DOHH2 (cell line): ENCODE measurements at regions not wholly inside any gene's neighbourhood (a gene's known extent, or its start where the extent isn't known, plus 50 kb on each side); places are given as distances from the start of the nearest gene placed in this dataset.

Experiments used
- H3F3A ChIP-seq: fragments of 200-600 bp; sonication (generic), shearing (Covaris generic); 2 replicates; pipeline ENCODE4 v1.6.0; 2016; ENCODE audit warnings: antibody characterized with exemption, mild to moderate bottlenecking; ENCODE audit not compliant: control insufficient read depth, insufficient read depth
- H3K27ac ChIP-seq: fragments of 200-600 bp; sonication (generic); 2 replicates; pipeline ENCODE4 v1.5.1; 2014; ENCODE audit warnings: low read depth, mild to moderate bottlenecking, low read length, moderate library complexity
- H3K27me3 ChIP-seq: fragments of 200-600 bp; sonication (generic); 2 replicates; pipeline ENCODE4 v1.6.1; 2014; ENCODE audit warnings: mild to moderate bottlenecking, low read length, mixed read lengths; ENCODE audit not compliant: control insufficient read depth
- H3K36me3 ChIP-seq: fragments of 200-600 bp; sonication (generic); 2 replicates; pipeline ENCODE4 v1.6.1; 2014; ENCODE audit warnings: mild to moderate bottlenecking, low read length, moderate library complexity, mixed read lengths; ENCODE audit not compliant: control insufficient read depth
- H3K4me1 ChIP-seq: fragments of 200-600 bp; sonication (generic); 2 replicates; pipeline ENCODE4 v1.6.1; 2014; ENCODE audit warnings: mild to moderate bottlenecking, low read length, mixed read lengths; ENCODE audit not compliant: control insufficient read depth
- H3K4me2 ChIP-seq: fragments of 200-600 bp; sonication (generic); 2 replicates; pipeline ENCODE4 v1.6.0; 2014; ENCODE audit warnings: mild to moderate bottlenecking, low read length, moderate library complexity
- H3K4me3 ChIP-seq: fragments of 200-600 bp; sonication (generic); 2 replicates; pipeline ENCODE4 v1.5.1; 2014; ENCODE audit warnings: mild to moderate bottlenecking, low read length, mixed read lengths
- H3K79me2 ChIP-seq: fragments of 200-600 bp; sonication (generic); 2 replicates; pipeline ENCODE4 v1.6.1; 2014; ENCODE audit warnings: mild to moderate bottlenecking, low read length, mixed read lengths; ENCODE audit not compliant: control insufficient read depth
- H3K9me2 ChIP-seq: fragments of 200-600 bp; sonication (generic); replicated peaks from 2 replicates; pipeline ENCODE4 v1.6.1; 2014; ENCODE audit warnings: mild to moderate bottlenecking, low read length, mixed read lengths; ENCODE audit not compliant: control insufficient read depth
- H3K9me3 ChIP-seq: fragments of 200-600 bp; sonication (generic); 2 replicates; pipeline ENCODE4 v1.6.1; 2014; ENCODE audit warnings: antibody characterized with exemption, low read length, mixed read lengths; ENCODE audit not compliant: control insufficient read depth, insufficient read depth
- H4K20me1 ChIP-seq: fragments of 200-600 bp; sonication (generic); 2 replicates; pipeline ENCODE4 v1.6.0; 2014; ENCODE audit warnings: low read depth, mild to moderate bottlenecking, antibody characterized with exemption, low read length, moderate library complexity; ENCODE audit not compliant: control insufficient read depth, insufficient read depth
- EZH2phosphoT487 ChIP-seq: fragments of 200-600 bp; sonication (generic); IDR thresholded peaks from 2 replicates; pipeline ENCODE4 v1.6.1; 2017; ENCODE audit warnings: borderline replicate concordance, mild to moderate bottlenecking, antibody characterized with exemption, low read length, moderate library complexity, mixed read lengths
- TF ChIP-seq, protein P1 (sequence below): fragments of 200-600 bp; sonication (generic); IDR thresholded peaks from one replicate; pipeline ENCODE4 v1.5.1; 2014; ENCODE audit warnings: antibody characterized with exemption, mild to moderate bottlenecking, low read depth, low read length; ENCODE audit not compliant: poor library complexity, severe bottlenecking

DNA sequence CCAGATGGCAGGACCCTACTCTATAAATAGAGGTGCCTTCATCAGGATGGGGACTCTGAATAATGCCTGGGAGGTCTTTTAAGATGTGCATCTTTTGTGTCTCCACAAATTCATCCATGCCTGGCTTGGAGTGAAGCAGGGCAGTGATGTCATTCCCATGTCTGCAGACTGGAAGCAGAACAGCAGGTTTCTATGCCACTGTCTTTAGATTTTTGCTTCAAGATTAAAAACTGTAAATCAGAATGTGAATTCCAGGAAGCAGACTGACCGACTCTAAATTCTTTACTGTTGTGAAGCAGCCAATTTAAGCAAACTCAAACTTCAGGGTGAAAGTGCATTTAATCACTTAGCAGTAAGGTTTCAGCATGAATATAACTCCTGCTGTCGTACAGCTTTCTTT is 159.3 kb downstream of the SCG2 start:
- TF ChIP-seq, protein P1, sequence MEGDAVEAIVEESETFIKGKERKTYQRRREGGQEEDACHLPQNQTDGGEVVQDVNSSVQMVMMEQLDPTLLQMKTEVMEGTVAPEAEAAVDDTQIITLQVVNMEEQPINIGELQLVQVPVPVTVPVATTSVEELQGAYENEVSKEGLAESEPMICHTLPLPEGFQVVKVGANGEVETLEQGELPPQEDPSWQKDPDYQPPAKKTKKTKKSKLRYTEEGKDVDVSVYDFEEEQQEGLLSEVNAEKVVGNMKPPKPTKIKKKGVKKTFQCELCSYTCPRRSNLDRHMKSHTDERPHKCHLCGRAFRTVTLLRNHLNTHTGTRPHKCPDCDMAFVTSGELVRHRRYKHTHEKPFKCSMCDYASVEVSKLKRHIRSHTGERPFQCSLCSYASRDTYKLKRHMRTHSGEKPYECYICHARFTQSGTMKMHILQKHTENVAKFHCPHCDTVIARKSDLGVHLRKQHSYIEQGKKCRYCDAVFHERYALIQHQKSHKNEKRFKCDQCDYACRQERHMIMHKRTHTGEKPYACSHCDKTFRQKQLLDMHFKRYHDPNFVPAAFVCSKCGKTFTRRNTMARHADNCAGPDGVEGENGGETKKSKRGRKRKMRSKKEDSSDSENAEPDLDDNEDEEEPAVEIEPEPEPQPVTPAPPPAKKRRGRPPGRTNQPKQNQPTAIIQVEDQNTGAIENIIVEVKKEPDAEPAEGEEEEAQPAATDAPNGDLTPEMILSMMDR, result no peak
- no peak for TF ChIP-seq EZH2phosphoT487
- H3K79me2 ChIP-seq, result no peaks in the 10 kb centered on the region
- no peaks in the 10 kb centered on the region for H3F3A ChIP-seq
- H3K4me3 ChIP-seq, result no peak overlapping the region
- H3K4me2 ChIP-seq, result no peak overlapping the region
- H4K20me1 ChIP-seq, result no peaks in the 10 kb centered on the region
- H3K27me3 ChIP-seq, result no peaks in the 10 kb centered on the region
- H3K27ac ChIP-seq, result no peak overlapping the region
- no peaks in the 10 kb centered on the region for H3K36me3 ChIP-seq
- H3K4me1 ChIP-seq, result no peaks in the 10 kb centered on the region
- no peaks in the 10 kb centered on the region for H3K9me3 ChIP-seq
- H3K9me2 ChIP-seq, result no peaks in the 10 kb centered on the region

DNA sequence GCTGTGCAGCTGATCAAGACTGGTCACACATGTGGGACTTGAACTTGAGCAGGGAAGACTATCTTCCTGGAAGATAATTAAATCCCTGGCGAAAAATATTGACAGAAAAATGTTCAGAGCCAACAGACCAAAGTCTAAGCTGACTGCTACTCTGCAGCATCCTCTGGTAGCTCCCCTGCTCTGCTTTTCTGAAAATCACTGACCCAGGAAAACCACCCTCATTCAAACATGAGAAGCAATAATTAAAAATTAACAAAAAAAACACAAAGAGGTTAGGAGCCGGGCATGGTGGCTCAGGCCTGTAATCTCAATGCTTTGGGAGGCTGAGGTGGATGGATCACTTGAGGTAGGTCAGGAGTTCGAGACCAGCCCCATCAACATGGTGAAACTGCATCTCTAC is 151.9 kb downstream of the SCG2 start:
- no peaks in the 10 kb centered on the region for H4K20me1 ChIP-seq
- no peak overlapping the region for H3K4me3 ChIP-seq
- no peaks in the 10 kb centered on the region for H3F3A ChIP-seq
- H3K9me2 ChIP-seq, result no peaks in the 10 kb centered on the region
- no peaks in the 10 kb centered on the region for H3K9me3 ChIP-seq
- no peak overlapping the region for H3K27ac ChIP-seq
- TF ChIP-seq, protein P1, result no peak
- H3K36me3 ChIP-seq, result no peaks in the 10 kb centered on the region
- H3K4me2 ChIP-seq, result no peak overlapping the region
- H3K27me3 ChIP-seq, result 0 out of 2 replicates have a peak, but pooled peaks cover 3% of the 10 kb centered on the region
- no peaks in the 10 kb centered on the region for H3K79me2 ChIP-seq
- no peaks in the 10 kb centered on the region for H3K4me1 ChIP-seq

DNA sequence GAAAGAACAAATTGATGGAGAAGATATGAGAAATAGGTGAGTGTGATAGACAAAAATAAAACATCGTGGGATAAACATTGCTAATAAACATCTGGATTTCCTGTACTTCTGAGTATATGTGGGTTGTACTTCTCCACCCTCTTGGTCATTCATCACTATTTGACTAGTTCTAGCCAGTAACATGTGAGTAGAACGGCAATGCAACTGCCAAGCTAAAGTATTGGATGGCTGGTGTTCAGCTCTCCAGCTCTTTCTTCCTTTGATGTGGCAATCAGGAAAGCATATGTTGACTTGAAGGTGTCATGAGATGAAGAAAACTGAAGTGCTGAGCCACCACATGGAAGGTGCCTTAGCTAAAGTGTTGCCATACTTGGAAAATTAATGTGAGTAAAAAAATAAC is 144.9 kb downstream of the SCG2 start:
- Histone ChIP-seq H3F3A (no peaks in the 10 kb centered on the region), H3K27ac (no peak overlapping the region), H3K4me1 (no peaks in the 10 kb centered on the region)

More for the DNA sequence above, 144.9 kb downstream of the SCG2 start:
- Histone ChIP-seq H3K79me2 (no peaks in the 10 kb centered on the region), H3K4me3 (no peak overlapping the region), H3K36me3 (no peaks in the 10 kb centered on the region), H3K9me2 (no peaks in the 10 kb centered on the region), H3K9me3 (no peaks in the 10 kb centered on the region), H4K20me1 (no peaks in the 10 kb centered on the region), H3K4me2 (no peak overlapping the region), H3K27me3 (0 out of 2 replicates have a peak, but pooled peaks cover 3% of the 10 kb centered on the region)
- TF ChIP-seq, protein P1, result no peak
- TF ChIP-seq EZH2phosphoT487, result no peak
